ENCODE measurements at regions not wholly inside any gene's neighbourhood (a gene's known extent, or its start where the extent isn't known, plus 50 kb on each side); places are given as distances from the start of the nearest gene placed in this dataset.

- peak overlapping the region; percentile 94 for H3K27ac Mint-ChIP-seq
- DNase-seq (ENCODE audit: low spot score in 2 of 2, unreplicated experiment in 2 of 2), result peak in 1 of 2 experiments; percentile 52
- H3K4me3 Mint-ChIP-seq, result peak overlapping the region; percentile 11
- peaks cover 9% of the 10 kb centered on the region for H3K9me3 Mint-ChIP-seq
- TF ChIP-seq, protein P1, sequence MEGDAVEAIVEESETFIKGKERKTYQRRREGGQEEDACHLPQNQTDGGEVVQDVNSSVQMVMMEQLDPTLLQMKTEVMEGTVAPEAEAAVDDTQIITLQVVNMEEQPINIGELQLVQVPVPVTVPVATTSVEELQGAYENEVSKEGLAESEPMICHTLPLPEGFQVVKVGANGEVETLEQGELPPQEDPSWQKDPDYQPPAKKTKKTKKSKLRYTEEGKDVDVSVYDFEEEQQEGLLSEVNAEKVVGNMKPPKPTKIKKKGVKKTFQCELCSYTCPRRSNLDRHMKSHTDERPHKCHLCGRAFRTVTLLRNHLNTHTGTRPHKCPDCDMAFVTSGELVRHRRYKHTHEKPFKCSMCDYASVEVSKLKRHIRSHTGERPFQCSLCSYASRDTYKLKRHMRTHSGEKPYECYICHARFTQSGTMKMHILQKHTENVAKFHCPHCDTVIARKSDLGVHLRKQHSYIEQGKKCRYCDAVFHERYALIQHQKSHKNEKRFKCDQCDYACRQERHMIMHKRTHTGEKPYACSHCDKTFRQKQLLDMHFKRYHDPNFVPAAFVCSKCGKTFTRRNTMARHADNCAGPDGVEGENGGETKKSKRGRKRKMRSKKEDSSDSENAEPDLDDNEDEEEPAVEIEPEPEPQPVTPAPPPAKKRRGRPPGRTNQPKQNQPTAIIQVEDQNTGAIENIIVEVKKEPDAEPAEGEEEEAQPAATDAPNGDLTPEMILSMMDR (IDR thresholded peaks at IDR 0.05; ENCODE audit: unreplicated experiment), result no peak
- no peaks in the 10 kb centered on the region for H3K27me3 Mint-ChIP-seq (ENCODE audit: low read depth)
- H3K36me3 Mint-ChIP-seq, result no peaks in the 10 kb centered on the region
- peaks cover 48% of the 10 kb centered on the region for H3K4me1 Mint-ChIP-seq
These were observed 96.7 kb downstream of the CCER1 start for GRCh38 chr12:90858252-90858651.

GRCh38 chr12:90855534-90855933 lies 99.4 kb downstream of the CCER1 start:
- TF ChIP-seq, protein P1 (IDR thresholded peaks at IDR 0.05; ENCODE audit: unreplicated experiment), result no peak
- H3K36me3 Mint-ChIP-seq, result no peaks in the 10 kb centered on the region
- no peak overlapping the region for H3K4me3 Mint-ChIP-seq
- no peaks in the 10 kb centered on the region for H3K27me3 Mint-ChIP-seq (ENCODE audit: low read depth)
- H3K4me1 Mint-ChIP-seq, result peaks cover 51% of the 10 kb centered on the region
- H3K9me3 Mint-ChIP-seq, result no peaks in the 10 kb centered on the region
- DNase-seq (ENCODE audit: low spot score in 2 of 2, unreplicated experiment in 2 of 2), result no peak
- H3K27ac Mint-ChIP-seq, result peak overlapping the region; percentile 41

DNA sequence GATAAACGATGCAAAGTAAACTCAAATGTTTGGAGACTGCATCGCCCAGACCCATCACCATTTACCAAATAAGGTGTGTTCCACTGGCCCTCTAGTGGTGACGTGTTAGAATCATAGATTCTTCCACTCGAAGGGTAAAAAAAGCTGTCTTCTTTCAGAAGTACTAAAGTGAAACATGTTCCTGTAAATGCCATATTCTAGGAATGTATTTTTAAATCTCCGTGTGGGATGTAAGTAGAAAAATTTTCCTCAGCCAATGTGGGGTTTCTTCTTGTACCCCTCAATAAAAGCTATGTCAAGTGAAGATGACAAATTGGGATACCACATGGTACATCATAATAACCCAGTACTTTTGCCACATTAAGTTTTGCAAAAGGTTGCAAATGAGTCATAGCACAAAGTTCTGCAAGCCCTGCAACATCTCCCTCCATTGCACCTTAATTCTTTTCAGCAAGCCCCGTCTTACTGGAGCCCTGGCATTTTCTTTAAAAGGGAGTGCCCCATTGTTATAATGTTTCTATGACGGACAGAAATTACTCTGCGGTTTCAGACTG lies 100.8 kb downstream of the CCER1 start:
- Mint-ChIP-seq H3K27ac (no peak overlapping the region), H3K4me3 (no peak overlapping the region), H3K36me3 (no peaks in the 10 kb centered on the region), H3K9me3 (no peaks in the 10 kb centered on the region), H3K4me1 (peaks cover 38% of the 10 kb centered on the region), H3K27me3 (ENCODE audit: low read depth) (no peaks in the 10 kb centered on the region)
- no peak for DNase-seq (ENCODE audit: low spot score in 2 of 2, unreplicated experiment in 2 of 2)
- TF ChIP-seq, protein P1 (IDR thresholded peaks at IDR 0.05; ENCODE audit: unreplicated experiment), result peak; percentile 88

DNA sequence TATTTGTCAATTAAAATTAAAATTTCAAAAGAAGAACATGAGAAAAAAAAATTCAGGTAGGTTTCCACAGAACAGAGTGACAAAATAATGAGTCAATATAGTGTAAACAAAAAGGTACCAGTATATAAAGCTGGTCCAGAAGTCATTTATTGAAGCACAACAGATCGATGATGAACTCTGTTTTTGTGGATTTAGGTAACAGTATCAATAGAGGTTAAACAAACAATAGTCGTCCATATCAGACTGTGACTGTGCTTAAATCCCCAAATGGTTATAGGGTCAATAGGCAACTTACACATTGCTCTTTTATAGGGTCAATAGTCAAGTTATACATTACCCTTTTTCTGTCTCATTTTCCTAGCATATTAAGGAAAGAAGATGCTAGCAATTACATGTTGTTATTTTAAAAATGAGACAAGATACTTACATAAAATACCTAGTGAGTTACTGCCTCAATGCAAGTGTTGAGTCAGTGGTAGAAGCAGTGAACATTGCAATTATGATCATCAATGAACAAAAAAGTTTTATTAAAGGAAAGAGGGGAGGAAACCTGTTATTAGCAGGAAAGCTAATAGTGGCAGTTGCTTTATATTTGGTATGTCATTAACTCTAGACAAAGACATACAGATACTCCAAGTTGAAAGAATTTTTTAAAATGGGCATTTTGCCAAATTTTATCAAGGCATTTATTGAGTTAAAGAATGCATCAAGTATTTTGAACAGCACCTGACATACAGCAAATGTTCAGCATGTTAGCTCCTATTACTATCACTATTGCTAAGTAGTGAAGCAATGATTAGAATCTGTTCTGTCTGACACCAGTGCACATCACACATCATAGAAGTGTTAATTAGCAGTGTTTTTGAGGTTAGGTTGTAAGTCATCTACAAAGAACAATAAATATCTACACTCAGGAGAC lies 102.9 kb downstream of the CCER1 start:
- no peak overlapping the region for H3K4me3 Mint-ChIP-seq
- peaks cover 21% of the 10 kb centered on the region for H3K4me1 Mint-ChIP-seq
- TF ChIP-seq, protein P1 (IDR thresholded peaks at IDR 0.05; ENCODE audit: unreplicated experiment), result no peak
- DNase-seq (ENCODE audit: low spot score in 2 of 2, unreplicated experiment in 2 of 2), result no peak
- H3K27ac Mint-ChIP-seq, result no peak overlapping the region
- no peaks in the 10 kb centered on the region for H3K36me3 Mint-ChIP-seq
- H3K9me3 Mint-ChIP-seq, result peaks cover 4% of the 10 kb centered on the region
- H3K27me3 Mint-ChIP-seq (ENCODE audit: low read depth), result no peaks in the 10 kb centered on the region

GRCh38 chr12:90842477-90842876 lies 112.5 kb downstream of the CCER1 start:
- Mint-ChIP-seq H3K4me1 (peaks cover 6% of the 10 kb centered on the region), H3K27ac (peak overlapping the region; percentile 48), H3K36me3 (peaks cover 3% of the 10 kb centered on the region), H3K9me3 (peaks cover 10% of the 10 kb centered on the region), H3K4me3 (no peak overlapping the region), H3K27me3 (ENCODE audit: low read depth) (no peaks in the 10 kb centered on the region)
- DNase-seq (ENCODE audit: low spot score in 2 of 2, unreplicated experiment in 2 of 2), result no peak
- TF ChIP-seq, protein P1 (IDR thresholded peaks at IDR 0.05; ENCODE audit: unreplicated experiment), result no peak

Measured in mesothelial cell of epicardium (in vitro differentiated cells).